ENCODE measurements at regions not wholly inside any gene's neighbourhood (a gene's known extent, or its start where the extent isn't known, plus 50 kb on each side); places are given as distances from the start of the nearest gene placed in this dataset.

- TF ChIP-seq FUBP1 (CRISPR knock-in tag; IDR thresholded peaks at IDR 0.05; ENCODE audit: borderline replicate concordance): no peak
Measured at GRCh38 chr9:35540315-35540714, 50.4 kb downstream of the RUSC2 start (continued).

- DNase-seq (ENCODE audit: low spot score) (no peak), ATAC-seq (no peak; the same call in 2 of the 3 replicates), FAIRE-seq (no peak)
- no TSS peak for BruUV-seq (replicated peaks)
- no peak overlapping the region for H2AFZ ChIP-seq (ENCODE audit: low read length)
- no peaks in the 10 kb centered on the region for H3K9me3 ChIP-seq (ENCODE audit: low read length)
- peaks cover 2 to 11% of the 10 kb centered on the region in 2 experiments; a peak in 1 of 5 replicates for H3K36me3 ChIP-seq (replicated peaks in 1 of 2; ENCODE audit: control insufficient read depth in 1 of 2, insufficient read depth in 2 of 2, low read length in 2 of 2)
- H3K4me2 ChIP-seq (ENCODE audit: low read depth, low read length): no peak overlapping the region
- H3K27ac ChIP-seq (ENCODE audit: extremely low read length, insufficient read depth, low read length): no peak overlapping the region
- ChIA-PET POLR2A (no interaction called here), CTCF (ENCODE audit: low intra/inter-chr PET ratio, low total read pairs) (no interaction called here)
- WGBS (ENCODE audit: low lambda C conversion rate): 93% methylated on average over 5 of the region's 6 CpGs
- TF ChIP-seq ZBTB37 (CRISPR knock-in tag; IDR thresholded peaks at IDR 0.05): no peak
- no peak for TF ChIP-seq ZNF30 (CRISPR knock-in tag; IDR thresholded peaks at IDR 0.05)
- TF ChIP-seq HMGXB3 (CRISPR knock-in tag; IDR thresholded peaks at IDR 0.05; ENCODE audit: borderline replicate concordance): no peak
- TF ChIP-seq NR2F1 (CRISPR knock-in tag; IDR thresholded peaks at IDR 0.05): no peak
- no peak for TF ChIP-seq MNT (IDR thresholded peaks at IDR 0.05)
- TF ChIP-seq TP53 (CRISPR knock-in tag; conservative IDR thresholded peaks at IDR 0.05): no peak
- TF ChIP-seq ERF (CRISPR knock-in tag; IDR thresholded peaks at IDR 0.05): no peak
- TF ChIP-seq KLF16 (CRISPR knock-in tag; IDR thresholded peaks at IDR 0.05): no peak
- TF ChIP-seq ZC3H13 (CRISPR knock-in tag; IDR thresholded peaks at IDR 0.05): no peak
- no peak for TF ChIP-seq ZNF83 (CRISPR knock-in tag; IDR thresholded peaks at IDR 0.05; ENCODE audit: borderline replicate concordance)
- no peak for TF ChIP-seq CREB3 (CRISPR knock-in tag; IDR thresholded peaks at IDR 0.05)
- TF ChIP-seq ZNF775 (CRISPR knock-in tag; IDR thresholded peaks at IDR 0.05; ENCODE audit: borderline replicate concordance): no peak
- no peaks in the 10 kb centered on the region for H3K27me3 ChIP-seq (ENCODE audit: control insufficient read depth in 1 of 2, insufficient read depth in 2 of 2, low read length in 2 of 2)
- intact Hi-C loops (cut with micrococcal nuclease; ENCODE audit: unreplicated experiment) (no loop called here), in situ Hi-C loops (cut with HindIII; ENCODE audit: extremely low pct_ligation_motif_present, low pct_unique_long_range_greater_than_20kb) (no loop called here)
- no peaks in the 10 kb centered on the region for H3K79me2 ChIP-seq (ENCODE audit: insufficient read depth, low read length)
- H3K4me3 ChIP-seq (replicated peaks in 1 of 3; ENCODE audit: insufficient read depth in 1 of 3, low read depth in 2 of 3, low read length in 3 of 3): no peak overlapping the region
- H3K4me1 ChIP-seq (ENCODE audit: insufficient read depth, low read length): no peaks in the 10 kb centered on the region
- no peak overlapping the region for H3K9ac ChIP-seq (ENCODE audit: insufficient read depth, low read depth, low read length)
- H4K20me1 ChIP-seq (ENCODE audit: insufficient read depth, low read length): no peaks in the 10 kb centered on the region
Measured at GRCh38 chr9:35546853-35547252, 56.9 kb downstream of the RUSC2 start.

Measured in HepG2 (cell line).